ENCODE measurements at regions not wholly inside any gene's neighbourhood (a gene's known extent, or its start where the extent isn't known, plus 50 kb on each side); places are given as distances from the start of the nearest gene placed in this dataset.

- TF ChIP-seq CTCF (IDR thresholded peaks at IDR 0.05) (no peak), POLR2A (IDR thresholded peaks at IDR 0.05) (no peak), POLR2AphosphoS5 (IDR thresholded peaks at IDR 0.05) (no peak)
Measured at GRCh38 chr12:123058481-123058880, 78.0 kb downstream of the ARL6IP4 start.
